ENCODE measurements at regions not wholly inside any gene's neighbourhood (a gene's known extent, or its start where the extent isn't known, plus 50 kb on each side); places are given as distances from the start of the nearest gene placed in this dataset.

DNA sequence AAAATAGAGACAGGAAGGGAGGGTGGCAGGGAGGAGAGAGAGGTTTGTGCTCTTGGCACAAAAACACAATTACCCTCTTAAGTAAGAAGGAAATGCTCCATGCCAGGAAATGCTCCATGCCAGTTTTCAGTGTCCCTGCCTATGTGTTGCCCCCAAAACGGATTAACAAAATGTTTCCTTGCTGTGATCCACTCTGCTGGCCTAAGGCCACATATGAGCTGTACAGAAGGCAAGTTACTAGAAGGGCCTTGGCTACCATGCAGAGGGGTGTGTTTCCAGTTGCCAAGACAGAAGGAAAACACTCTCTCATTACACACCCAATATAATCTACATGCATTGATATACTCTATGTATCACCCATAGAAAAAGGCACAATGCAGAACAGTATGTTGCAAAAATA is 98.2 kb upstream of the PTPRG start:
- TF ChIP-seq POLR2A (IDR thresholded peaks at IDR 0.05) (no peak), CTCF (IDR thresholded peaks at IDR 0.05) (no peak)

Measured in right lobe of liver (tissue), 4 donors.